MM.1S (cell line): ENCODE measurements at regions not wholly inside any gene's neighbourhood (a gene's known extent, or its start where the extent isn't known, plus 50 kb on each side); places are given as distances from the start of the nearest gene placed in this dataset.
"Not testable (repeated sequence)": the region's sequence is repeated elsewhere in the genome, so short reads cannot be mapped to it uniquely, and the experiment has no call there.

Experiments
- EZH2 ChIP-seq: fragments of 300-600 bp; sonication (generic); optimal IDR thresholded peaks from 2 replicates; pipeline ENCODE3; 2017; ENCODE audit warnings: low read depth, mild to moderate bottlenecking, antibody characterized with exemption, low read length, mixed read lengths
- EZH2phosphoT487 ChIP-seq: fragments of 300-600 bp; sonication (generic); IDR thresholded peaks from 2 replicates; pipeline ENCODE4 v1.6.1; 2018; ENCODE audit warnings: antibody characterized with exemption, low read length
- TF ChIP-seq, protein P1 (sequence below): fragments of 300-600 bp; sonication (generic); IDR thresholded peaks from 2 replicates; pipeline ENCODE4 v1.5.1; 2016; ENCODE audit warnings: antibody characterized with exemption, low read length, mixed read lengths

GRCh38 chr1:48064693-48065092 lies 67.5 kb upstream of the TRABD2B start:
- TF ChIP-seq, protein P1, sequence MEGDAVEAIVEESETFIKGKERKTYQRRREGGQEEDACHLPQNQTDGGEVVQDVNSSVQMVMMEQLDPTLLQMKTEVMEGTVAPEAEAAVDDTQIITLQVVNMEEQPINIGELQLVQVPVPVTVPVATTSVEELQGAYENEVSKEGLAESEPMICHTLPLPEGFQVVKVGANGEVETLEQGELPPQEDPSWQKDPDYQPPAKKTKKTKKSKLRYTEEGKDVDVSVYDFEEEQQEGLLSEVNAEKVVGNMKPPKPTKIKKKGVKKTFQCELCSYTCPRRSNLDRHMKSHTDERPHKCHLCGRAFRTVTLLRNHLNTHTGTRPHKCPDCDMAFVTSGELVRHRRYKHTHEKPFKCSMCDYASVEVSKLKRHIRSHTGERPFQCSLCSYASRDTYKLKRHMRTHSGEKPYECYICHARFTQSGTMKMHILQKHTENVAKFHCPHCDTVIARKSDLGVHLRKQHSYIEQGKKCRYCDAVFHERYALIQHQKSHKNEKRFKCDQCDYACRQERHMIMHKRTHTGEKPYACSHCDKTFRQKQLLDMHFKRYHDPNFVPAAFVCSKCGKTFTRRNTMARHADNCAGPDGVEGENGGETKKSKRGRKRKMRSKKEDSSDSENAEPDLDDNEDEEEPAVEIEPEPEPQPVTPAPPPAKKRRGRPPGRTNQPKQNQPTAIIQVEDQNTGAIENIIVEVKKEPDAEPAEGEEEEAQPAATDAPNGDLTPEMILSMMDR: not testable (repeated sequence)
- TF ChIP-seq EZH2, EZH2phosphoT487: not testable (repeated sequence)
